IMR-90 (cell line): ENCODE measurements at regions not wholly inside any gene's neighbourhood (a gene's known extent, or its start where the extent isn't known, plus 50 kb on each side); places are given as distances from the start of the nearest gene placed in this dataset.

ENCODE experiments used
- ATAC-seq: fragments of 200-7000 bp; cut with Tn5 transposase; 2 replicates; pipeline ENCODE4 v1.9.1; 2020; ENCODE audit warnings: low read depth, mild to moderate bottlenecking, moderate library complexity
- BruUV-seq: library from RNA; stranded (reverse); fragments of 400-500 nt; replicated peaks from 2 replicates; lab custom pipeline; 2021; lab: Mats Ljungman, UMichigan
- CTCF ChIA-PET: fragments of 300-600 bp; formaldehyde crosslinking; extraction: SDS; loops from one replicate; lab custom pipeline; 2021; ENCODE audit warnings: antibody characterized with exemption; lab: Yijun Ruan, JAX
- POLR2A ChIA-PET: fragments of 300-600 bp; sonication (Branson Sonifier 250); formaldehyde crosslinking; loops from one replicate; lab custom pipeline; 2022; ENCODE audit warnings: antibody characterized with exemption; ENCODE audit not compliant: unreplicated experiment; lab: Charles Lee
- DNase-seq: peaks from one replicate; pipeline ENCODE4 v3.0.0; 2013
- H2AFZ ChIP-seq: replicated peaks from 2 replicates; pipeline ENCODE3; 2013; ENCODE audit warnings: low read length, mild to moderate bottlenecking; ENCODE audit not compliant: poor library complexity
- H2AK5ac ChIP-seq: 2 replicates; pipeline ENCODE4 v1.6.1; 2013; ENCODE audit warnings: low read depth, low read length, inconsistent platforms
- H2AK9ac ChIP-seq: replicated peaks from 2 replicates; pipeline ENCODE3; 2013; ENCODE audit warnings: mild to moderate bottlenecking, low read depth, low read length, moderate library complexity; ENCODE audit not compliant: poor library complexity
- H2BK120ac ChIP-seq: 2 replicates; pipeline ENCODE4 v1.6.1; 2013; ENCODE audit warnings: low read depth, low read length, inconsistent platforms
- H2BK15ac ChIP-seq: 3 replicates; pipeline ENCODE4 v1.6.1; 2013; ENCODE audit warnings: low read depth, low read length, inconsistent platforms
- H2BK20ac ChIP-seq: 2 replicates; pipeline ENCODE4 v1.6.1; 2013; ENCODE audit warnings: low read depth, mild to moderate bottlenecking, inconsistent platforms, low read length, moderate library complexity
- H2BK5ac ChIP-seq: 2 replicates; pipeline ENCODE4 v1.6.1; 2013; ENCODE audit warnings: mild to moderate bottlenecking, low read depth, low read length, inconsistent platforms; ENCODE audit not compliant: poor library complexity, severe bottlenecking
- H3K14ac ChIP-seq: replicated peaks from 2 replicates; pipeline ENCODE4 v1.6.1; 2013; ENCODE audit warnings: low read depth, low read length, inconsistent platforms
- H3K18ac ChIP-seq: 2 replicates; pipeline ENCODE4 v1.6.1; 2013; ENCODE audit warnings: low read depth, low read length, control low read depth
- H3K23ac ChIP-seq: 2 replicates; pipeline ENCODE4 v1.6.1; 2013; ENCODE audit warnings: low read depth, low read length, inconsistent platforms
- H3K27ac ChIP-seq: 2 replicates; pipeline ENCODE4 v1.5.1; 2013; ENCODE audit warnings: mild to moderate bottlenecking, control low read depth, low read length; ENCODE audit not compliant: insufficient read depth
- H3K27me3 ChIP-seq: 2 replicates; pipeline ENCODE4 v1.6.1; 2013; ENCODE audit warnings: low read length; ENCODE audit not compliant: control insufficient read depth, insufficient read depth
- H3K36me3 ChIP-seq: 2 replicates; pipeline ENCODE4 v1.6.1; 2013; ENCODE audit warnings: low read length, mixed read lengths; ENCODE audit not compliant: control insufficient read depth, insufficient read depth
- H3K4ac ChIP-seq: 2 replicates; pipeline ENCODE4 v1.6.1; 2013; ENCODE audit warnings: low read depth, low read length, inconsistent platforms
- H3K4me1 ChIP-seq: 2 replicates; pipeline ENCODE4 v1.6.1; 2013; ENCODE audit warnings: low read length, mixed read lengths; ENCODE audit not compliant: control insufficient read depth, insufficient read depth
- H3K4me2 ChIP-seq: 2 replicates; pipeline ENCODE4 v1.6.1; 2013; ENCODE audit warnings: low read depth, mild to moderate bottlenecking, control low read depth, low read length, moderate library complexity
- H3K4me3 ChIP-seq: 2 replicates; pipeline ENCODE4 v1.5.1; 2013; ENCODE audit warnings: low read depth, mild to moderate bottlenecking, control low read depth, low read length, moderate library complexity; ENCODE audit not compliant: insufficient read depth
- H3K56ac ChIP-seq: 2 replicates; pipeline ENCODE4 v1.6.1; 2013; ENCODE audit warnings: low read length, inconsistent platforms; ENCODE audit not compliant: insufficient read depth; ENCODE audit errors: extremely low read depth
- H3K79me1 ChIP-seq, 2 experiments: 2 replicates each; pipeline ENCODE4 v1.6.1; 2013; ENCODE audit warnings: low read length in 2 of 2, inconsistent platforms in 1 of 2, low read depth in 1 of 2
- H3K9ac ChIP-seq: 2 replicates; pipeline ENCODE4 v1.6.1; 2013; ENCODE audit warnings: low read depth, low read length, control low read depth
- H3K9me1 ChIP-seq: 2 replicates; pipeline ENCODE4 v1.6.1; 2013; ENCODE audit warnings: low read length, inconsistent platforms; ENCODE audit not compliant: insufficient read depth
- H3K9me3 ChIP-seq: 2 replicates; pipeline ENCODE4 v1.6.1; 2013; ENCODE audit warnings: low read length; ENCODE audit not compliant: control insufficient read depth, insufficient read depth
- H4K20me1 ChIP-seq: 2 replicates; pipeline ENCODE4 v1.6.1; 2013; ENCODE audit warnings: low read length, inconsistent platforms; ENCODE audit not compliant: insufficient read depth
- H4K5ac ChIP-seq: 2 replicates; pipeline ENCODE4 v1.6.1; 2013; ENCODE audit warnings: mild to moderate bottlenecking, low read depth, low read length, control low read depth
- H4K8ac ChIP-seq, 2 experiments: 2 replicates each; pipeline ENCODE4 v1.6.1; 2013; ENCODE audit warnings: low read depth in 2 of 2, low read length in 2 of 2, control low read depth in 1 of 2, inconsistent platforms in 1 of 2
- H4K91ac ChIP-seq: 2 replicates; pipeline ENCODE4 v1.6.1; 2013; ENCODE audit warnings: low read depth, low read length, inconsistent platforms; ENCODE audit not compliant: insufficient read depth
- CEBPB ChIP-seq: IDR thresholded peaks from 2 replicates; pipeline ENCODE4 v1.6.1; 2012; ENCODE audit warnings: low read depth, low read length, improper control_type of control experiment
- CHD1 ChIP-seq: IDR thresholded peaks from 2 replicates; pipeline ENCODE4 v1.6.1; 2012; ENCODE audit warnings: low read depth, low read length, improper control_type of control experiment
- RAD21 ChIP-seq: IDR thresholded peaks from 2 replicates; pipeline ENCODE4 v1.6.1; 2012; ENCODE audit warnings: low read length, improper control_type of control experiment
- SMC3 ChIP-seq: fragments of 150-350 bp; IDR thresholded peaks from 2 replicates; pipeline ENCODE4 v1.6.1; 2016; ENCODE audit warnings: low read depth, mild to moderate bottlenecking, antibody characterized with exemption, low read length, moderate library complexity
- WGBS, 2 experiments: methylation state at CpG; one replicate each; pipeline versions ENCODE4 v1.1.5 to v1.1.7; 2013; ENCODE audit warnings: missing lambda C conversion rate in 2 of 2; ENCODE audit not compliant: insufficient read length in 1 of 2; ENCODE audit errors: extremely low coverage in 2 of 2; 5-methylcytosine and 5-hydroxymethylcytosine counted together
- dilution Hi-C: fragments of 300-500 bp; cut with HindIII; formaldehyde crosslinking; loops from one replicate; pipeline ENCODE4 v1.14.3; 2018; ENCODE audit warnings: low sequenced_read_pairs; ENCODE audit not compliant: unreplicated experiment
- in situ Hi-C: fragments of 300-500 bp; cut with MboI; formaldehyde crosslinking; loops from 3 replicates; pipeline ENCODE4 v1.14.3; 2019; ENCODE audit warnings: low sequenced_read_pairs, inconsistent platforms, mixed read lengths
- intact Hi-C: fragments of 100-400 bp; cut with micrococcal nuclease; formaldehyde crosslinking; loops from 2 replicates; pipeline ENCODE4 v1.10.0; 2022
- TF ChIP-seq, protein P1 (sequence below): fragments of 150-350 bp; IDR thresholded peaks from 2 replicates; pipeline ENCODE4 v1.6.1; 2016; ENCODE audit warnings: low read depth, mild to moderate bottlenecking, low read length, moderate library complexity, borderline replicate concordance
- TF ChIP-seq, protein P2 (sequence below): fragments of 150-350 bp; IDR thresholded peaks from 2 replicates; pipeline ENCODE4 v1.6.1; 2017; ENCODE audit warnings: mild to moderate bottlenecking, antibody characterized with exemption, low read length, low read depth

DNA sequence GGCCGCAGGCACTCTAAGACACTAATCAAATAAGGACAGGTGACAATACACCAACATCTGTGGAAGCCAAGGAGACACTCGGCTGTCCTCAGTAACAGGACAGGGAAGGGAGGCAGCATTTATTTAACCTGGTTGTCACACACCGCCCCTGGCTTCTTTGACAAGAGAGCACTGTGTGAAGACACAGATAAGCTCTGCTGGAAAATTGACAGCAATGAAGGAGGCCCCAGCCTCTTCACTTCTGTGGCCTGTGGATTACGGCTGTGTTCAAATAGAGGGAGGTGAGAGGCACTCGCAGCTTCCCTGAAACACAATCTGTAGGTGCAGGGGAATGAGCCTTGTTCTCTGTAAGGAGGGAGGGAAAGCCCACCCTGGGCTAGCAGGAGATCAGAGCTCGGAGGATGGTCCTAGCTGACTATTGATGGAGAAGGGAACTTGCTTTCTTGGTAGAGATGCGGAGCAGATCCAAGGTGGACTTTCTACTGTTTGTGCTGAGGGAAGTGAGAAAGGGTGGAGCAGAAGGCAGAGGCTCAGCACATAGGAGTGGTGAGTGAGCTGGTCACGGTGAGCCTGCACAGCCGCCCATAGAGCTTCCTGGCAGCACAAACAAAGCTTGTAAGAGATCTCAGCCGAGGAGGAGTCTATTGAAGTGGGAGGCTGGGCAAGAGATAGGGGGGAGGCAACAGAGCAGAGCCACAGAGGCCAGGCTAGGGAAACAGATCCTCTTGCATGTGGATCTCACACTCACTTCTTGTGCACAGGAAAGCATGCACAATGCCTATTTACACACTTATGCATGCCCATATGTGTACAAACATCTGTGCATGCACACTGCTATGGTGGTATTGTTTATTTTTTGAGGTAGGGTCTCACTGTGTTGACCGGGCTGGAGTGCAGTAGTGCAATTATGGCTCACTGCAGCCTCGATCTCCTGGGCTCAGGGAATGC, 114.6 kb upstream of the THY1 start:
- no peak for DNase-seq
- Histone ChIP-seq H3K9ac (no peak overlapping the region), H2AK9ac (no peak overlapping the region), H4K5ac (no peak overlapping the region), H3K9me1 (no peaks in the 10 kb centered on the region), H3K23ac (no peak overlapping the region), H4K20me1 (no peaks in the 10 kb centered on the region), H4K91ac (no peak overlapping the region), H4K8ac (no peak overlapping the region), H3K4me2 (no peak overlapping the region), H3K4ac (no peak overlapping the region), H3K27ac (no peak overlapping the region), H2BK5ac (no peak overlapping the region), H3K18ac (no peak overlapping the region), H2AK5ac (no peak overlapping the region), H3K79me1 (no peaks in the 10 kb centered on the region), H2BK15ac (no peak overlapping the region), H3K9me3 (no peaks in the 10 kb centered on the region), H3K14ac (no peak overlapping the region), H3K4me1 (no peaks in the 10 kb centered on the region), H2BK20ac (no peak overlapping the region), H3K27me3 (peaks cover 49% of the 10 kb centered on the region), H3K4me3 (no peak overlapping the region), H2BK120ac (no peak overlapping the region), H3K56ac (no peak overlapping the region), H3K36me3 (no peaks in the 10 kb centered on the region), H2AFZ (no peak overlapping the region)
- no TSS peak for BruUV-seq
- 35% methylated on average over 2 of the region's 12 CpGs; no CpG with 5 or more reads in 1 of the 2 experiments for WGBS, 2 experiments
- in situ Hi-C loops (no loop called here), dilution Hi-C loops (no loop called here), intact Hi-C loops (no loop called here)
- TF ChIP-seq, protein P1, sequence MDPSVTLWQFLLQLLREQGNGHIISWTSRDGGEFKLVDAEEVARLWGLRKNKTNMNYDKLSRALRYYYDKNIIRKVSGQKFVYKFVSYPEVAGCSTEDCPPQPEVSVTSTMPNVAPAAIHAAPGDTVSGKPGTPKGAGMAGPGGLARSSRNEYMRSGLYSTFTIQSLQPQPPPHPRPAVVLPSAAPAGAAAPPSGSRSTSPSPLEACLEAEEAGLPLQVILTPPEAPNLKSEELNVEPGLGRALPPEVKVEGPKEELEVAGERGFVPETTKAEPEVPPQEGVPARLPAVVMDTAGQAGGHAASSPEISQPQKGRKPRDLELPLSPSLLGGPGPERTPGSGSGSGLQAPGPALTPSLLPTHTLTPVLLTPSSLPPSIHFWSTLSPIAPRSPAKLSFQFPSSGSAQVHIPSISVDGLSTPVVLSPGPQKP, result no peak
- TF ChIP-seq CEBPB (no peak), CHD1 (no peak), SMC3 (no peak), RAD21 (no peak)
- TF ChIP-seq, protein P2, sequence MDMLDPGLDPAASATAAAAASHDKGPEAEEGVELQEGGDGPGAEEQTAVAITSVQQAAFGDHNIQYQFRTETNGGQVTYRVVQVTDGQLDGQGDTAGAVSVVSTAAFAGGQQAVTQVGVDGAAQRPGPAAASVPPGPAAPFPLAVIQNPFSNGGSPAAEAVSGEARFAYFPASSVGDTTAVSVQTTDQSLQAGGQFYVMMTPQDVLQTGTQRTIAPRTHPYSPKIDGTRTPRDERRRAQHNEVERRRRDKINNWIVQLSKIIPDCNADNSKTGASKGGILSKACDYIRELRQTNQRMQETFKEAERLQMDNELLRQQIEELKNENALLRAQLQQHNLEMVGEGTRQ, result no peak
- POLR2A ChIA-PET, result no interaction called here
- CTCF ChIA-PET, result no interaction called here
- ATAC-seq, result no peak
